ENCODE measurements at regions not wholly inside any gene's neighbourhood (a gene's known extent, or its start where the extent isn't known, plus 50 kb on each side); places are given as distances from the start of the nearest gene placed in this dataset.

DNA sequence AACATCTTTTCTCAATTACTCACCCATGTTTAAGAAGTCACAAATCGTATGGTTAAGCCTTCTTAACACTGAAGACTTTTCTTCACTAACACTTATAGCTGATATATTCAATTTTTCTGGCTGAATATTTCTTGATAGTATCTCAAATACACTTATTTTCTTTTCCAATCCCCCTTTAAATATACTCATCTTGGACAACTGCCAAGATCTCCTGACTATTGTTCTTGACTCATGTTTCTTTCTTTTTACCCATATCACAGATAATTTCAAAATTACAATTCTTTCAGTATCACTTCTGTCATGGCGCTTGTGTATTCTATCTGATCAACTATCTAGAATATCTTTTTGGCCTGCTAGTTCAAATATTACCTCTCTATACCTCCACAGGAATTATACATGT lies 954.3 kb upstream of the ACVR2A start:
- intact Hi-C loops (cut with DNase I), result no loop called here
- no peaks in the 10 kb centered on the region for H3K36me3 ChIP-seq (replicated peaks in 1 of 2)
- no peak overlapping the region for H3K4me3 ChIP-seq
- WGBS, 4 donors, result 71 to 85% (median 80%) methylated on average over 2 of the region's 2 CpGs
- no peak overlapping the region for H3K27ac ChIP-seq
- DNase-seq, result no peak
- H3K27me3 ChIP-seq, result no peaks in the 10 kb centered on the region
- H3K4me1 ChIP-seq (replicated peaks in 1 of 2), result no peaks in the 10 kb centered on the region
- H3K9me3 ChIP-seq (replicated peaks in 1 of 3), result no peaks in the 10 kb centered on the region
- TF ChIP-seq, protein P1, sequence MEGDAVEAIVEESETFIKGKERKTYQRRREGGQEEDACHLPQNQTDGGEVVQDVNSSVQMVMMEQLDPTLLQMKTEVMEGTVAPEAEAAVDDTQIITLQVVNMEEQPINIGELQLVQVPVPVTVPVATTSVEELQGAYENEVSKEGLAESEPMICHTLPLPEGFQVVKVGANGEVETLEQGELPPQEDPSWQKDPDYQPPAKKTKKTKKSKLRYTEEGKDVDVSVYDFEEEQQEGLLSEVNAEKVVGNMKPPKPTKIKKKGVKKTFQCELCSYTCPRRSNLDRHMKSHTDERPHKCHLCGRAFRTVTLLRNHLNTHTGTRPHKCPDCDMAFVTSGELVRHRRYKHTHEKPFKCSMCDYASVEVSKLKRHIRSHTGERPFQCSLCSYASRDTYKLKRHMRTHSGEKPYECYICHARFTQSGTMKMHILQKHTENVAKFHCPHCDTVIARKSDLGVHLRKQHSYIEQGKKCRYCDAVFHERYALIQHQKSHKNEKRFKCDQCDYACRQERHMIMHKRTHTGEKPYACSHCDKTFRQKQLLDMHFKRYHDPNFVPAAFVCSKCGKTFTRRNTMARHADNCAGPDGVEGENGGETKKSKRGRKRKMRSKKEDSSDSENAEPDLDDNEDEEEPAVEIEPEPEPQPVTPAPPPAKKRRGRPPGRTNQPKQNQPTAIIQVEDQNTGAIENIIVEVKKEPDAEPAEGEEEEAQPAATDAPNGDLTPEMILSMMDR (IDR thresholded peaks at IDR 0.05), result no peak
- no peak for TF ChIP-seq POLR2A (IDR thresholded peaks at IDR 0.05)

DNA sequence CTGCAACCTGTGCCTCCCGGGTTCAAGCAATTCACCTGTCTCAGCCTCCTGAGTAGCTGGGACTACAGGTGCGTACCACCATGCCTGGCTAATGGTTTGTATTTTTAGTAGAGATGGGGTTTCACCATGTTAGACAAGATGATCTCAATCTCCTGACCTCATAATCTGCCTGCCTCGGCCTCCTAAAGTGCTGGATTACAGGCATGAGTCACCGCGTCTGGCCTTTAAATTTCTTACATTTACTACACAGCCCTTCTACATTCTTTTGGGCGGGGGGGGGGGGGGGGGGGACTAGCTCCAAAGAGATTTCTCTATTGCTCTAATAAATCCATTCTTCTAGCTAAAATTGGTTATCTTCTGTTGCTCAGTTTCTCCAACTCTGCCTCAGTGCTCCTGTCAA lies 964.9 kb upstream of the ACVR2A start:
- no peaks in the 10 kb centered on the region for H3K36me3 ChIP-seq (replicated peaks in 1 of 2)
- TF ChIP-seq POLR2A (IDR thresholded peaks at IDR 0.05), result no peak
- 81 to 94% (median 86%) methylated on average over 5 to 6 of the region's 6 CpGs for WGBS, 4 donors
- H3K27me3 ChIP-seq, result no peaks in the 10 kb centered on the region
- no peaks in the 10 kb centered on the region for H3K4me1 ChIP-seq (replicated peaks in 1 of 2)
- H3K27ac ChIP-seq, result no peak overlapping the region
- H3K9me3 ChIP-seq (replicated peaks in 1 of 3), result no peaks in the 10 kb centered on the region
- intact Hi-C loops (cut with DNase I), result no loop called here
- H3K4me3 ChIP-seq, result no peak overlapping the region
- no peak for DNase-seq

DNA sequence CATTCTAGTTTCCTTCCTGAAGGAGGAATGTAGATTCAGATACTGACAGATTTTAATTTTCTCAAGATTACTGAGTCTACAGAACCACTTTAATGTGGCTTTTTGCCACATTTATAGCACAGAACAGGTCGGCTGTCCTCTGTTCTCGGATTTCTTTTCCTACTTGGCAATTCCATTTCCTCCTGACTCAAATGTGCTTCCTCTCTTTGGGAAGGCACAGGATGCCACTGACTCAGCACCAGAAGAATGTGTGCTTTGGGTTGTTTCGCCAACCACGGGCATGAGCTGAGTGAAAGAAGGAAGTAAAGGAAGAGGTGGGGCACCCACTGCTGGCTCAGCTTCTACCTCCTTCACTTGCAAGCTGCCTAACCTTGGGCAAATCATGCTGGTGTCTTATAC lies 970.6 kb upstream of the ACVR2A start:
- Histone ChIP-seq H3K27me3 (no peaks in the 10 kb centered on the region), H3K4me3 (no peak overlapping the region), H3K9me3 (replicated peaks in 1 of 3) (no peaks in the 10 kb centered on the region), H3K27ac (no peak overlapping the region), H3K4me1 (replicated peaks in 1 of 2) (no peaks in the 10 kb centered on the region), H3K36me3 (replicated peaks in 1 of 2) (no peaks in the 10 kb centered on the region)
- intact Hi-C loops (cut with DNase I), result no loop called here
- no peak for TF ChIP-seq POLR2A (IDR thresholded peaks at IDR 0.05)
- TF ChIP-seq, protein P1 (IDR thresholded peaks at IDR 0.05), result no peak
- WGBS, 4 donors, result 49 to 60% (median 54%) methylated on average over 4 of the region's 4 CpGs
- no peak for DNase-seq

DNA sequence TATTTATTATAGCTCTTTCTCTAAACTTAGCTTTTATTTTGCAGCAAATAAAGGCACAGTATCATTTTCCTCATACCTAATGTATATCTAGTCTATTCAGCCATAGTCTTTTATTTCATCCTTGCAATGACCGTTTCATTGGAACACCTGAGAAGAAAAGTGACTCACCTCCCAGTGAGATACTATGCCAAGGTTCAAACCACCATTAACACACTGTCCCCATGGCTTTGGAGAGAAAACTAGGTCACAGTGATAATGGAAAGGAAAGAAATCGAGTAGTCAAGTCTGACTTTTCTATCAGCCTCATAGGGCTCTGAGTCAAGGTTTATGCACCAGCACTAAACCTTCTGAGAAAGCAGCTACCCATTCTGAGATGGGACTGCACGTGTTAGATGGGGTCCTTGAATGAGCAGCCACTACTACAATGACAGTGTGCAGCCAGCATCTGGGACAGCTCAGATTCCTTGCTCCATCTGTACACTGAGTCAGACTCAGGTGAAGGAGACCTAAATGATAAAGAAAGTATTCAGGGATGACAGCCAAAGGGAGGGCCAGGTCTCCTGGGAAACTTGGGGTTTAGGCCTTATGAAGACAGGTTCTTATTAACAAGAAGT lies 971.1 kb upstream of the ACVR2A start:
- Histone ChIP-seq H3K9me3 (replicated peaks in 1 of 3) (no peaks in the 10 kb centered on the region), H3K36me3 (replicated peaks in 1 of 2) (no peaks in the 10 kb centered on the region), H3K27ac (no peak overlapping the region), H3K4me3 (no peak overlapping the region), H3K27me3 (no peaks in the 10 kb centered on the region), H3K4me1 (replicated peaks in 1 of 2) (no peaks in the 10 kb centered on the region)
- TF ChIP-seq POLR2A (IDR thresholded peaks at IDR 0.05), result no peak
- TF ChIP-seq, protein P1 (IDR thresholded peaks at IDR 0.05), result no peak
- no peak for DNase-seq
- 50 to 57% (median 51%) methylated on average over 3 of the region's 3 CpGs for WGBS, 4 donors
- intact Hi-C loops (cut with DNase I), result no loop called here

DNA sequence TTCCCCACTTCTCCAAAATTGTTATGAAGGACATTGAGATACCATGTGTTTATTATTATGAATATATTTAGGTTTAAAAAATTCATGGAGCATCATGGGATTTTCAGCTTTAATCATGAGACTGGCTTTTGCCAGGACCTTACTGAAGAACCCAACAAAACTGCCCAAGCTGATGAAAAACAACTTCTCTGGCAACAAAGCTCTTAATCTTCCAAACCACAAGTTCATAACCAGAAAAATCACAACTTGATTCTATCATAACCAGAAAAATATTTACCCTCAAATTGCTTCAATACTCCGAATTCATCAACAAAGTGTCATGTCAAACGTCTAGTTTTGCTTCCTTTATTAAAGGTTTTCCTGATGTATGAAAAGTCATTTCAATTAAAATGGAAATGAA lies 971.8 kb upstream of the ACVR2A start:
- Histone ChIP-seq H3K27me3 (no peaks in the 10 kb centered on the region), H3K27ac (no peak overlapping the region), H3K9me3 (replicated peaks in 1 of 3) (no peaks in the 10 kb centered on the region), H3K36me3 (replicated peaks in 1 of 2) (no peaks in the 10 kb centered on the region), H3K4me1 (replicated peaks in 1 of 2) (no peaks in the 10 kb centered on the region), H3K4me3 (no peak overlapping the region)
- intact Hi-C loops (cut with DNase I), result no loop called here
- TF ChIP-seq, protein P1 (IDR thresholded peaks at IDR 0.05), result no peak
- no peak for TF ChIP-seq POLR2A (IDR thresholded peaks at IDR 0.05)
- 65 to 76% (median 69%) methylated on average over 2 of the region's 2 CpGs for WGBS, 4 donors
- DNase-seq, result no peak
